Superior temporal gyrus (tissue), 1 donor: ENCODE measurements at regions not wholly inside any gene's neighbourhood (a gene's known extent, or its start where the extent isn't known, plus 50 kb on each side); places are given as distances from the start of the nearest gene placed in this dataset.
"Not testable (repeated sequence)": the region's sequence is repeated elsewhere in the genome, so short reads cannot be mapped to it uniquely, and the experiment has no call there.

Experiments
- DNase-seq: peaks from one replicate; pipeline ENCODE4 v3.0.0-alpha.2; 2016; ENCODE audit errors: extremely low spot score

- no peak for DNase-seq
Observed at GRCh38 chr2:126222278-126222677, 433.7 kb upstream of the GYPC start.

- DNase-seq, result no peak
Observed at GRCh38 chr2:126224776-126225175, 431.2 kb upstream of the GYPC start.

DNA sequence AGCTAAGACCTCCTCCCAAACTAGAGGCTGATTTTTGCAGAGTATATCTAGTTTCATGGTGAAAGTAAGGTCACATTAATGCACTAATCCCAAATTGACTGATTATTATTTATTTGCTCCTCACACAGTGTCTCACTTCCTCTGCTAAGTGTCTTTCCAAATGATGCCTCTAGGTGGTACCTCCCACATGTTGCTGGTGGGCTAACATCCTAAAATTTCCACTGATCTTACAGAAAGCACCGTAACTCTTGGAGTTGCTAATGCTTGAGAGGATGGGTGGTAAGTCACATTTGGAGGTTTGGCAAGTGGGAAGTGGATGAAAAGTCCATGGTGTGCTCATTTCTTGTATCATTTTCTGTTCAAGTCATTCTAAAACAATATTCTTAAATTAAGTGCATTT, 428.7 kb upstream of the GYPC start:
- DNase-seq, result no peak

DNA sequence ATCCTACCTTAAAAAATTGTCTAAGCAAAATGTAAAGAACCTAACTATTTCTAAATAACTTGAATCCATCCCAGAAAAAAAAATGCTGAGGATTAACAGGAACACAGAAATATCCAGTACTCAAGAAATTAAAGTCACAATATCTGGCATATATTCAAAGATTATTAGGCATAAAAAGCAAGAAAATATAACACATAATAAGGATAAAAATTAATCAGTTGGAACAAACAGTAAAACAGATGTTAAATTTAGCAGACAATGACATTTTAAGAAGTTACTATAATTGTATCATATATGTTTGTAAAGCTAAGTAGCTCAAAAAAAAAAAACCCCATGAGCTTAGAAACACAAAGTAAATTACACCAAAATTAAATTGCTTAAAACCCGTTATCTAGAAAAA, 427.4 kb upstream of the GYPC start:
- no peak for DNase-seq

DNA sequence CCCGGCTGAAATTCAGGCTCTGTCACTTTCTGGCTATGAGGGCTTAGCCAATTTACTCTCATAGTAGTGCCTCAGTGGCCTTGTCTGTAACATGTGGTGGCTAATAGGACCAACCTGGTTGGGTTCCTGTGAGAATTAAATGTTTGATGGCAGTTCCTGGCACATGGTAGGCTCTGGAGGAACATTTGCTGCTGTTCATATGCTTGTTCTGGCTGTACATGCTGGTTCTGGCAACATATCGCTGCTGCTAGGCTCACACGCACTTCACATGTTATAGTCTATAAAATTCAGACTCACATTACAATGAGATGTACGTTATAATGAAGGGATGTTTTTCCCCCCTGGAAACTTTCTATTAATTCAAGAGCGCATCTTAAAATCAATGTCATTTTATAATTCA, 417.7 kb upstream of the GYPC start:
- DNase-seq, result no peak

DNA sequence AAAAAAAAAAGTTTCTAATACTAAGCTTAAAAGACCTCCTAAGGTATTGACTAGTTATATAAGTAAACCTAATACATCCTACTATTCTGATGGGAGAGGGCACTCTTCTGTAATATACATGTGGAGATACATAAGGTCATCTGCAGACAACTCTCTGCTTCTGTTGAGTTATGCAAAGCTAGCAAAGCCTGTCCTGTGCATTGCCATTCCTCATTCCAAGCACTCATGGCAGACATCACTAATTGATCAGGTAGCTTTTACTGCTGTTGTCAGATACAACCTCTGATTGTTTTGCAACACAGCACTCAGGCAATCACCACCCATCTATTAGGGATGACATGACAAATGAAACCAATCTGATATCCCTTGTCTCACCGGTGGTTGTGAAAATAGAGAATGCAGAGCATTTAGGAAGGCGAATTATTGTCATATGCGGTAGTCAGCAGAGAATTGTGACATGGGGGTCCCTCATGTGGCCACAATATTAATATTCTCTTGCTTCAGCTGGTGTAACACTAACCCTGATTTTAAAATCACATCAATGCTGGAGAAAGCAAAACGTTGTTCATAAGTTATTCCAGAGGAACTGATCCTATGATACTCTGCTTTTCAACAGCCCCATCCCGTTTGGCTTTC, 416.5 kb upstream of the GYPC start:
- DNase-seq, result no peak

DNA sequence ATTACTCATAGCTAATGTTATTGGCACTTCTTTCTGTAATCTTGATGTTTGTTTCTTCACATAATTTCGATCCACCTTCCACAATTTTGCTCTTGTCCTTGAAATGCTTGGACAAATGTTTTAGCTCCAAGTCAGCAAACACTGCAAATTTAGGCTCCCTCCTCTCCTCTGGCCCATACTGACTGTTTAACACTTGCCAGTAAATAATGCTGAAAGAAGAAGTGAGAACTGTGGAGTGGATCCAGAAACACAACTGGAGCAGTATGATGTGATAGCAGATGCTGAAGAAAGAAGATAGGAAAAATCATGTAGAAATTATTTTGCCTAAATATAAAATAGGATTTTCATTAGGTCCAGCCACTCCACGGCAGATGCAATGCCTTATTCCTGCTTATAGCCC, 415.0 kb upstream of the GYPC start:
- no peak for DNase-seq

- no peak for DNase-seq
Observed at GRCh38 chr2:126241411-126241810, 414.5 kb upstream of the GYPC start.

GRCh38 chr2:126244937-126245336, 411.0 kb upstream of the GYPC start:
- no peak for DNase-seq

GRCh38 chr2:126253669-126254068, 402.3 kb upstream of the GYPC start:
- no peak for DNase-seq

DNA sequence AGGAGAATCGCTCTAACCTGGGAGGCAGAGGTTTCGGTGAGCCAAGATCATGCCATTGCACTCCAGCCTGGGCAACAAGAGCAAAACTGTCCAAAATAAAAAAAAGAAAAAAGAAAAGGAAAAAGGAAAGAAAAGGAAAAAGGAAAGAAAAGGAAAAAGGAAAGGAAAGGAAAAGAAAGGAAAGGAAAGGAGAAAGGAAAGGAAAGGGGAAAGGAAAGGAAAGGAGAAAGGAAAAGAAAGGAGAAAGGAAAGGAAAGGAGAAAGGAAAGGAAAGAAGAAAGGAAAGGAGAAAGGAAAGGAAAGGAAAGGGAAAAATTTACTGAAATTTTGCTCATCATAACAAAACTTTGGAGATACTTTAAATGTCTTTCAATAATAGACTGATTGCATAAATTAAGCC, 391.3 kb upstream of the GYPC start:
- no peak for DNase-seq

- DNase-seq, result no peak
Observed at GRCh38 chr2:126269911-126270310, 386.0 kb upstream of the GYPC start.

DNA sequence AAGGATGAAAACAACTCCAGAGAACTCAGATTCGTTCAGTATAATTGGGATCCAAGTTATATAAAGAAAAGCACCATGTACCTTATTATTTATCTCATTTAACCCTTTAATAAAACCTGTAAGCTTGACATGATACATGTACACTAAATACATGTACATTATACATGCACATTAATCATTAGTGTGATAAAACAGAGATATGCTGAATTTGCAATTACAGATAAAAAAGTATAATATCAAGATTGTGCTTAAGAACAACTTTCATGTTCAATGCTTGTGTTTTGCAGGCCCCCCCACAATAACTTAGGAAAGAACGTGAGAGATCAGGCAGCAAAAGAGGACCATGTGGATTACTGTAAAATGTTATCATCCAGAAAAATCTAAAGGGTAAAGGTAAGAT, 385.4 kb upstream of the GYPC start:
- no peak for DNase-seq

DNA sequence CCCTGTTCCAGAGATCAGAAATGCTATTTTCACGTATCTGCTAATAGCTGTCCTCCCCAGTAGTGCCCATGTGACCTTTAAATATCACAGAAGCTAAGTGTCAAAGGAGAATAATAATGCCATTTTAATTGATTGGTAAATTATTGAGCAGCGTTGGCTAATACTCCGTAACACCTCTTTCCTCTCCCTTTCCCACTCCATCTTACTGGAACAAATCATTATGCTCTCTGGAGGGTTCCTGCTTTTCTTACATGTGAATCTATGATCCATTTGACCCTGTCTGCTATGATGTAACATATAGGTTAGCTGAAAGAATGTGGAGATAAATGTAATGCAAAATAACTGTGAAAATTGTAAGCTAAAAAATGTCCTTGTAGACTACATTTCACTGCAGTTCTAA, 383.6 kb upstream of the GYPC start:
- no peak for DNase-seq

- no peak for DNase-seq
Observed at GRCh38 chr2:126275098-126275497, 380.9 kb upstream of the GYPC start.

DNA sequence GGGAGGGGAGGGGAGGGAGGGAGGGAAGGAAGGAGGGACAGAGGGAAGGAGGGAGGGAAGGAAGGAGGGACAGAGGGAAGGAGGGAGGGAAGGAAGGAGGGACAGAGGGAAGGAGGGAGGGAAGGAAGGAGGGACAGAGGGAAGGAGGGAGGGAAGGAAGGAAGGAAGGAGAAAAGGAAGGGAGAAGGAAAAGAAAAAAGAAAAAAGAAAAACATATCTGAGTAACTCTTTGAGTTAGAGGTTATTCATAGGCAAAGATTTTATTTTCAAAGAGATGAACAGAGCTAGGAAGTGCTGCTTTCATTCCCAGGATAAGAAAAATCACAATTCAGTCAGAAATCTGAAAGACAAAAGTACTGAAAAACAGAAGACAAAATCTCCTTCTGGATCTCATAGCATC, 379.7 kb upstream of the GYPC start:
- not testable (repeated sequence) for DNase-seq

DNA sequence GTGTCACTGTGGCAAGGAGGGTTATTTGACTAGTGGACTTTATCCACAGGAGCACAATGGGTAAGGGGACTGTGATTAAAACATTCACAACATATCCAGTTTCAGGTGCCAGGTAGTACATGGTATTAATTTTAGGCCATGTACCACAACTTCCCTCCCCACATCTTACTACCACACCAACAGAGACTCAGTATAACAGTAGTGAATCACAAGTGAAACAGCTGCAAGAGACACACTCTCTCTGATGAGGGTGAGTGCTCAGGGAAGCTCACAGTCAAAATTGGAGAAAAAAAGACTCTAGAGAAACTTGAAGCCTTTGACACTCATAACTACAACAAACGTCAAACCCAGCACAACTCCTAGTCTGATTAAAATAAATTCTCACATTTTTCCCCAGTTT, 367.6 kb upstream of the GYPC start:
- DNase-seq, result no peak

- DNase-seq, result not testable (repeated sequence)
Observed at GRCh38 chr2:126293962-126294361, 362.0 kb upstream of the GYPC start.

GRCh38 chr2:126299469-126299976, 356.4 kb upstream of the GYPC start:
- no peak for DNase-seq

- DNase-seq, result no peak
Observed at GRCh38 chr2:126300348-126300747, 355.6 kb upstream of the GYPC start.

- DNase-seq, result no peak
Observed at GRCh38 chr2:126302043-126302442, 353.9 kb upstream of the GYPC start.

DNA sequence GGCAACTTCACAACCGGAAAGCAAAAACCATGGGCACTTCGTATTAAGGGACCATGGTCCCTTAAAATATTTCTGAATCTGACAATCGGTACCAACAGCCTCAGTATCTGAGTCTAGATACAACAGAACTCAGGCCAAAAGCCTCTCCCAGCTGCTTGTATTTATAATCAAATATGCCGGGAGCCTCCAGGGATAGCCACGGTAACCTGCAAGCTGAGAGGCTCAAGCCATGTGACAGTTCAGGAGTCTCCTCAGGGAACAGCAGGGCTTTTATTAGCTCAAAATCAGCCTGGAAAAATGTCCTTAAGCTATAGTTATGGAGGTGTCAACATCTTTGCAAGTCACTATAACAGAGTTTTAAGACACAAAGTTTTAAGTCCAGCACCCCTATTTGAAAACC, 352.8 kb upstream of the GYPC start:
- no peak for DNase-seq

GRCh38 chr2:126304154-126304553, 351.8 kb upstream of the GYPC start:
- DNase-seq, result no peak

DNA sequence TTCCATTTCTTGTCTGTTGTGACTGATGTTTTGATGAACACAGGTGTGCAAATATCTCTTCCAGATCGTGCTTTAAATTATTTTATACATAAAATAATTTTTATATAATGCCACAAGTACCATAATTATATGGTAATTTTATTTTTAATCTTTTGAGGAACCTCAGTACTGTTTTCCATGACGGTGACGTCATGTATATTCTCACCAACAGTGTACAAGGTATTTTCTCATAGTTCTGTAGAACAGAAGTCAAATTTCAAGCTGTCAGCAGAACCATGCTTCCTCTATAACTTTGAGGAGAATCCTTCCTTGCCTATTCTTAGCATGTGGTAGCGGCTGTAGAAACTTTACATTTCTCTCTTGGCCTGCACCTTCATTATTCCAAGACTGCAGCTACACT, 349.4 kb upstream of the GYPC start:
- DNase-seq, result no peak
